HG02571 (cell line): ENCODE measurements at regions not wholly inside any gene's neighbourhood (a gene's known extent, or its start where the extent isn't known, plus 50 kb on each side); places are given as distances from the start of the nearest gene placed in this dataset.
"Not testable (repeated sequence)": the region's sequence is repeated elsewhere in the genome, so short reads cannot be mapped to it uniquely, and the experiment has no call there.

Experiments used
- ATAC-seq: cut with Tn5 transposase; IDR thresholded peaks from one replicate; pipeline ENCODE4 v1.9.1; 2021; ENCODE audit warnings: mild to moderate bottlenecking, moderate library complexity; ENCODE audit not compliant: unreplicated experiment

DNA sequence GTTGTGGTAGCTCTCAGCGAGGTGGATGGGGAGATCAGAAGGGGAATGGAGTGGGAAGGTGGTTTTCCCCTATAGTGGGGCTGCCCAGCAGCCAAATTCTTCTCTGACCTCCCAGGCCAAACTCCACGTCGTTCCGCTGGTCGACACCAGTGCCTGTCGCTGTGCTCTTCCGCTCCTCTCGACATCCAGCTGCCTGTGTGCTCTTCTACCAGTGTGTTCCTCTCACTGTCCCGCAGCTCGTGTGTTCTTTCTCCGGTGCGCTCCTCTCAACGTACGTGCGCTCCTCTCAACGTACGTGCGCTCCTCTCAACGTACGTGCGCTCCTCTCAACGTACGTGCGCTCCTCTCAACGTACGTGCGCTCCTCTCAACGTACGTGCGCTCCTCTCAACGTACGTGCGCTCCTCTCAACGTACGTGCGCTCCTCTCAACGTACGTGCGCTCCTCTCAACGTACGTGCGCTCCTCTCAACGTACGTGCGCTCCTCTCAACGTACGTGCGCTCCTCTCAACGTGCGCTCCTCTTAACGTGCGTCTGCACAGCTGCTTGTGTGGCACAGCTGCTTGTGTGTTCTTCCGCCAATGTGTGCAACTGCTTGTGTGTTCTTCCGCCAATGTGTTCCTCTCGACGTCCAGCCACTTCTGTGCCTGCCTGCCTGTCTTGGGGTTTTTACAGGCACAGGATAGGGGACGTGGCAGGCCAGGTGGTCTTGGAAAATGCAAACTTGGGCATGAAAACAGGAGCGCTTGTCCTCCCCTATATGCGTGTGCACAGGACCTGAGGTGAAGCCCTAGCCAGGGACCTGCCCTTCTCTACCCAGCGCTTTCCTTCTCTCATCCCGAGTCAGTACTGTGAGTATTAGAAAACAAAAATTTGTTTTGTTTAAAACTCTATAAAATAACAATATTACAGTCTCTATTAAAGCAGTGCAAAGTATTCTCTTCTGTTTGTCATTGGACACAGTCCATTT is 991.1 kb downstream of the GBE1 start:
- no peak for ATAC-seq

DNA sequence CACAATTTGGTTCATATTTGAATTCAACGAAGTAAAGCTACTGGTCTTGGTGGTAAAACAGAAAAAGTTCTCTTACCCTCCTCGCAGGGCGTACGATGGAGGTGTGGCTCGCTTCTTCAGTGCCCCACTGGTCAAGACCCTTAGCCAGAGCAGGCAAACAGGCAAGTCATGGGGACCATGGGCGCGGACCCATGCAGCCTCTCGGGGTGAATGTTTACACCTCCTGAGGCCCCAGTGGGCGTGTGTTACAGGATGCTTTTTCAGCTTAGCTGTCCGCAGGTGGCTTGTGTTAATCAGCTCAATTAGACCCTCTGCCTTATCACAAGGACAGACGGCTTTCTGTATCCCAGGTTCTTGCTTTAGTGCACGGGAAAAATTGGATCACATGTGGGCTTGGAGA is 991.8 kb downstream of the GBE1 start:
- no peak for ATAC-seq

DNA sequence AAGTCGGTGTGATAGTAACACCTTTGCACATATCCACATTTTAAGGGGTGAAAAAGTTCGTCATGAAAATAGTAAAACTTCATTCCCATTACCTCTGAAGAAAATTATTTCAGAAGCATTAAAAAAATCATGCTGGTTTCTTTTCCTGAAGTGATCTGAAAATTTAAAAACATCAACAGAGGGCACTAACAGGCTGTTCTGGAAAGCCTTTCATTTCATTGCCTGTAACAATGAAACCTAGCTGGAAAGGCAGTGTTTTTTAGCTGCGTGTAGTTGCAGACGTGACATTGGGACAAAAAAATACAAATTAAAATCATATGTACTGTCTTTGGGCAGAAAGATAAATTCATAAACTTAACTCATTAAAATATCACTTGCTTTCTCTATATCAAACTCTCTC is 993.8 kb downstream of the GBE1 start:
- no peak for ATAC-seq

DNA sequence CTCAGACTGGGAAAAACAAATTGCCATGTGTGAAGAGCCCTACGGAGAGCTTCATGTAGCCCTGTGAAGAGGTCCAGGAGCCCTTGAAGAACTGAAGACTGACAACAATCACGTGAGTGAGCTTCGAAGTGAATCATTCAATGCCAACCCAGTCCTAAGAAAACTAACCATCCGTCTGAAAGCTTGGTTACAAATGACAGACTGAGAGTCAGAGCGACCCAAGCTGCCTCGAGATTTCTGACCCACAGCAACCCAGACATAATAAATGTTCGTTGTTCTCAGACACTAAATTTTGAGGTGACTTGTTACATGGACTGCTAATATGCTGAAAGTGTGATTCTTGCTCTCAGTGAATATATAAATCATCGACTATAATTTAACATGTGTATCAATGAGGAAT is 987.2 kb upstream of the ROBO1 start:
- ATAC-seq, result no peak

DNA sequence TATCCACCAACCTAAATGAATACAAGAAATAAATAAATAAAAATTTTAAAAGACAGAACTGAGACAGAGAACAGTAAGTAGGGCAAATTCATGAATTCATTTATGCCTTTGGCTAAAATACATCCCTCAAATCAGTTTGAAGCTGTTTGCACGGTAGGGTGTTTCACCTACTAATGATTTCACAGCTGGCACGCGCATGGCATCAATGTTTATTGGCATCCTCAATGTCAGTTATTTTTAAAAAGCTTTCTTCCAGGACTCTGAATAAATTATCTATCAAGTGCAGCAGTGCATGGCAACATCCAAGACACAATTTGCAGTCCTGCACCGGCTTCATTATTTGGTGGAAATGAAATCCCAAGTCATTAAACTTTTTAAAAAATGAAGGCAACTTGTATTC is 985.2 kb upstream of the ROBO1 start:
- no peak for ATAC-seq

DNA sequence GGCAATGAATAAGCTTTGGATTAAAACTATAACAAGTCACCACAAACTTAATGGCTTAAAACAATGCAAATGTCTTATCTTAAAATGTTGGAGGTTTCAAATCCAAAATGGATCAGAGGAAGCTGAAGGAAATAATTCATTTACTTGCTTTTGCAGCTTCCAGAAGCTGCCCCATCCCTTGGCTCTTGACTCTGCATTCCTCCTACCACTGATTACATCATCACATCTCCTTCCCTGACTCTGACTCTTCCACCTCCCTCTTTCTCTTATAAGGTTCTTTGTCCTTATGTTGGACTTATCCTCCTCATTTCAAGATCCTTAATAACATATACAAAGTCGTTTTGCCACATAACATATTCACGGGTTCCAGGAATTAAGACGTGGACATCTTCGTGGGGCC is 982.8 kb upstream of the ROBO1 start:
- no peak for ATAC-seq

DNA sequence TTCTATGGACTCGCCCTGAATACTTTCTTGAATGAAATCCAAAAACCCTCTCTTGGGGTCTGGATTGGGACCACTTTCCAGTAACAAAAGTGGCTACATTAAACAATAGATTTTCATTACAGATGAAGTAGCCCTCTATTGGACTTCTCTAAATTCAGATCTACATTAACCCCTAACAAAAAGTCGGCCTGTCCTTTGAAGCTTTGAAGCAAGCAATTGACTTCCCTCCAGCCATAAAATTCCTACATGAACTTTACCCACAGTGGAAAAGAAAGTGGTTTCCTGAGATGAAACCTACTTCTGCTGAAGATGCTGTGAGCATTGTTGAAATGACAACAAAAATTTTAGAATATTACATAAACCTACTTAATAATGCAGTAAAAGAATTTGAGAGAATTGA is 967.1 kb upstream of the ROBO1 start:
- no peak for ATAC-seq

DNA sequence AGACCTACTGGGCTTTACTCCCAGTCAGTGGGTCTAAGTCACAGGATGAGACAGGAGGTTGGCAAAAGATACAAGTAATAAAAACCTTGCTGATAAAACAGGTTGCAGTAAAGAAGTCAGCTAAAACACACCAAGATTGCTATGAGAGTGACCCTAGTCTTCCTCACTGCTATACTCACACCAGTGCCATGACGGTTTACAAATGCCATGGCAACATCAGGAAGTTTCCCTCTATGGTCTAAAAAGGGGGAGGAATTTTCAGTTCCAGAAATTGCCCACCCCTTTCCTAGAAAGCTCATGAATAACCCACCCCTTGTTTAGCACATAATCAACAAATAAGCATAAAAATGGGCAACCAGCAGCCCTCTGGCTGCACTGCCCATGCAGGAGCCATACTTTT is 966.7 kb upstream of the ROBO1 start:
- no peak for ATAC-seq

DNA sequence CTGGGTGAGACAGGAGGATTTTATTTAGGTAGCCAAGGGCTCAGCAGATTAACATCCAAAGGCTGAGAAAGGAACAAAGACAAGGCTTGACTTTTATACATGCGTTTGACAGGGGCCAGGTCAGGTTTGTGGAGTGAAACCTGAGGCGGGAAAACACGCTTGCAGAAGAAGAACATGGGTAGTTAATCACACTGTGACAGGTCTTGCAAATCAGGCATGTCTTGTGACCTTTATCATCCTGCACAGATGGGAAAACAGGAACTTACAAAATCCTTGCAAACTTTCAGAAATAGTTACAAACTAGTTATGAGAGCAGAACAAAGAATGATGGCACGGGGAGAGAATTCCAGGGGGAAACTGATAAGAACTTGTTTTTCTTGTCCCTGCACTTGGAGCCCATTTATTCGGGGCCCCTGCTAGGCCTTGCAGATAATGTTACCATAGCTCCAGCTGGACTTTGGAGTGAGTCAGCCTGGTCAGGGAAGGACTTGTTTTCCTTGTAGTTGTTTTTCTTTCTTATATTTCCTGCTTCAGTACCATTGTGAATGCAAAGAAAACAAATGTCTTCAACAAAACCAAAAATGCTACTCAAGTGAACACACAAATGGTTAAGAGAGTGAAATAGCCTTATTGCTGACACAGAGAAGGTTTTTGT is 965.9 kb upstream of the ROBO1 start:
- no peak for ATAC-seq

DNA sequence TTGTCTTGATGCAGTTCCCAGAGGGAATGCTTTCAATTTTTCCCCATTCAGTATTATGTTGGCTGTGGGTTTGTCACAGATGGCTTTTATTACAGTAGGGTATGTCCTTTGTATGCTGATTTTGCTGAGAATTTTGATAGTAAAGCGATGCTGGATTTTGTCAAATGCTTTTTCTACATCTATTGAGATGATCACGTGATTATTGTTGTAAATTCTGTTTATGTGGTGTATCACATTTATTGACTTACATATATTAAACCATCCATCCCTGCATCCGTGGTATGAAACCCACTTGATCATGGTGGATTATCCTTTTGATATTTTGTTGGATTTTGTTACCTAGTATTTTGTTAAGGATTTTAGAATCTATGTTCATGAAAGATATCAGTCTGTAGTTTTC is 959.8 kb upstream of the ROBO1 start:
- ATAC-seq, result not testable (repeated sequence)

DNA sequence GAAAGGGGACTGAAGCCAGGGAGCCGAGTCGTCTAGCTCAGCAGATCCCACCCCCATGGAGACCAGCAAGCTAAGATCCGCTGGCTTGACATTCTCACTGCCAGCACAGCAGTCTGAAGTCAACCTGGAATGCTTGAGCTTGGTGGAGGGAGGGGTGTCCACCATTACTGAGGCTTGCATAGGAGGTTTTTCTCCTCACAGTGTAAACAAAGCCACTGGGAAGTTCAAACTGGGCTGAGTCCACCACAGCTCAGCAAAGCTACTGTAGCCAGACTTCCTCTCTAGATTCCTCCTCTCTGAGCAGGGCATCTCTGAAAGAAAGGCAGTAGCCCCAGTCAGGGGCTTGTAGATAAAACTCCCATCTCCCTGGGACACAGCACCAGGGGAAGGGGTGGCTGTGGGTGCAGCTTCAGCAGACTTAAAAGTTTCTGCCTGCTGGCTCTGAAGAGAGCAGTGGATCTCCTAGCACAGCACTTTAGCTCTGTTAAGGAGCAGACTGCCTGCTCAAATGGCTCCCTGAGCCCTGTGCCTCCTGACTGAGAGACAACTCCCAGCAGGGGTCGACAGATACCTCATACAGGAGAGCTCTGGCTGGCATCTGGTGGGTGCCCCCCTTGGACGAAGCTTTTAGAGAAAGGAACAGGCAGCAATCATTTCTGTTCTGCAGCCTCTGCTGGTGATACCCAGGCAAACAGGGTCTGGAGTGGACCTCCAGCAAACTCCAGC is 942.0 kb upstream of the ROBO1 start:
- ATAC-seq, result not testable (repeated sequence)

DNA sequence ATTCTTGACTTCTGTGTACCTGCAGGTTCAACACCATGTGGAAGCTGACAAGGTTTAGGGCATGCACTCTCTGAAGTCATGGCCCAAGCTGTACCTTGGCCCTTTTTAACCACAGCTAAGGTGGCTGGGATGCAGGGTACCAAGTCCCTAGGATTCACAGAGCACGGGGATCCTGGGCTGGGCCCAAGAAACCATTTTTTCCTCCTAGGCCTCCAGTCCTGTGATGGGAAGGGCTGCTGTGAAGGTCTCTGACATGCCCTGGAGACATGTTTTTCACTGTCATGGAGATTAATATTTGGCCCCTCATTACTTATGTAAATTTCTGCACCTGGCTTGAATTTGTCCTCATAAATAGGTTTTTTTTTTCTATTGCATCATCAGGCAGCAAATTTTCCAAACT is 937.5 kb upstream of the ROBO1 start:
- ATAC-seq, result no peak

DNA sequence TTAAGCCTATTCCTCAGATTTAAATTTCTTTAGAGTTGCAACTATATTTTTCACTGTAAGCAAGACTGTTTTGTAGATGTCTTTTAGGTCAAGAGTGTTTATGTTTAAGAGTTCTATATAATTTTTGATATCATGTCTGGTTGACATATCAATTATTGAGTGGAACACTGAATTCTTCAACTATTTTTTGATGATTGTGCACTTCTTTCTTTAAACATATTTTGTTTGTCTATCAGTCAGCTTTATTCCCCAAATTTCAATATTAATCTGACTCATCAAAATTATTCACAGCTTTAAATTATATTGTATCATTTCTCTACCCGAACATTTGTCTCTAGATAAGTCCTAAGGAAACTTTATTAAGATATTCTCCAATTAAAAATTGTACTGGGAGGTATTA is 933.6 kb upstream of the ROBO1 start:
- no peak for ATAC-seq

DNA sequence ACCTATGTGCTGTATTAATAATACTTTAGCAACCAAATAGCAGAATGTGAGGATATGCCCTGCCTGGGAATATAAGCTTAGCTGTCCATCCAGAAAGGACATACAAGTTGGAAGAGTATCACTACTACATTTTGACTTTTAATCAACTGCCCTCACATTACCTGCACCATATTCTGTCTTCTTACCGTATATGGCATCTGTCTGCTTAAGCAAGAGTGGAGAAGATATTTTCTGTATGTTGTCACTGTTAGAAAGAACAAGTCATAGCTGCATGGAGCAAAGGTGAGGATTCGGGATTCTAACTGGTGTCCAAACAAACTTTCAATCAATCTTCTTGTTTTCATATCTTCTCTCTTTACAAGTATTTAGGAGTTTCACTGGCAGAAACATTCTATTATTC is 929.5 kb upstream of the ROBO1 start:
- ATAC-seq, result no peak

DNA sequence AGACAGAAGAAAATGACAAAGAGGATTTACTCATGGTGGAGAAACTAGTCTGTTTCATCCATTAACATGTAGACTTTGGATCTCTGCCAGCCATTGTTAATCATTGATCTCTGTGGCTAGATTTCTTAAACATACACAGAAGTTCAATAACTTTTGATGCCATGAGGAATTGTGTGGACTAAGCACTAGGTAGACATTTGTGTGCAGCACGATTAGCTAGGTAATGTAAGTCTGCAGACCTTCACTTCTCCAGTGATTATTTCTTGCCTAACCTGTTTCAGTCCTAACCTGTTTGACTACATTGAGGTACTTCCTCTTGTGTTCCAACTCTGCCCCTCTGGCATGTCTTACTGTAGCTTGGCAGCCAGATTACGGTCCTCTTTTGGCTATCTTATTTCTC is 928.5 kb upstream of the ROBO1 start:
- no peak for ATAC-seq

DNA sequence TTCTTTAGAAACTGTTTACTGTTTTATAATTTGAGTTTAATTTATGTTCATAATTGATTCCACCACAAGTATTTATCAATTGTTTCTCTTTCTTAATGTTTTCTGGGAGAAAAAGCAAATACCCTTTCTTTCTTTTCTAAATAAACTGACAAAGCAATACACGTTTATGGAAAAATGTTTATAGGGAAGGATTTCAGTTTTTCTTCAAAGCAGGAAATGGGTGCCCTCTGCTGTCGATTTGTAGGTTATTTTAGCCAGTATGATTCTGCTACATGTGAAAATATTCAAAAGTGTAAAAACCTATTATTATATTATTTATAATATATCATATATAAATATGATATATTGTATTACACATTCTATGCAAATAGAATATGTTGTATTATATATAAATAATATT is 921.0 kb upstream of the ROBO1 start:
- ATAC-seq, result no peak

DNA sequence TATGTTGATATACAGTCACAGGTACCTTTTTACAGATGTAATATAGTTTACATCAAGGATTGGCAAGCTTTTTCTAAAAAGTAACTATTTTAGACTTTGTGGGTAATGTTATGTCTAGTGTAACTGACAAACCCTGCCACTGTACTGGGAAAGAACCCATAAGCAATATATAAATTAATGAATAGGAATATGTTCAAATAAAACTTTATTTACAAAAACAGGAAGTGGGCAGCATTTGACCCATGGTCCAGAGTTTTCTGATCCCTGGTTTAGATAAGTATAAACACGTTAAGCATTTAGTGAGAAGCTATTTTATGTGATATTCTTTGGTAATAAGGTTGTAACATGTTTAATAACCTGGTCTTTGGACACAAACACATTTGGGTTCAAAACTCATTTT is 915.2 kb upstream of the ROBO1 start:
- no peak for ATAC-seq

DNA sequence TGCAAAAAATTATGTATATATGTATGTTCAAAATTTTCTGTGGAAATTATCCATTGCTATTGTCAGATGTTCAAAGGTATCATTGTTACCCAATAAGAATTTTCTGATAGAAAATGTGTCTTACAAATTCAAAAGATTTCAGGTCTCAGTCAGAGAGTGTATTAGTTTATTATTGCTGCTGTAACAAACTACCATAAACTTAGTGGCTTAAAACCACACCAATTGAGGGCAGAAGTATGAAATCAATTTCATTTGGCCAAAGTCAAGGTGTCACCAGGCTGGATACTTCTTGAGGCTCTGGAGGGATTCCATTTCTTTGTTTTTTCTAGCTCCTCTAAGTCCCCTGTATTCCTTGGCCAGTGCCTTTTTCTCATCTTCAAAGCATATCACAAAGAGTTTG is 914.4 kb upstream of the ROBO1 start:
- no peak for ATAC-seq

DNA sequence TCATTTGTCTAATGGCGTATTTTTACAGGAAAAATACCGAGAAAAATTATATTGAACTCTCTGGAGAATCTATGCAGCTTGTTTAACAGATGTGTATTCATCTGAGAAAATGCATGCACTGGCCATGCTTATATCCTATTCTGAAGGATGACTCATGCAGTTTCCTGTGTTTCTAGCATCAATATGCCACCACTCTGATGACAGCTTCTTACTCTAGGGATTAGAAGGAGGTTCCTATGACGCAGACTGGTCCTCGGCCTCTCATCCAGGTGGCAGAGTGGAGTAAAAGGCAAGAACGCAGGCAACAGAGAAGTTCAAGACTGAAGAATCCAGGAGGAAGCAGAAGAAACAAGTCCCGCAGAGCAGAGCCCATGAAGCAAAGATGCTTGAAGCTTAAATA is 910.0 kb upstream of the ROBO1 start:
- no peak for ATAC-seq

DNA sequence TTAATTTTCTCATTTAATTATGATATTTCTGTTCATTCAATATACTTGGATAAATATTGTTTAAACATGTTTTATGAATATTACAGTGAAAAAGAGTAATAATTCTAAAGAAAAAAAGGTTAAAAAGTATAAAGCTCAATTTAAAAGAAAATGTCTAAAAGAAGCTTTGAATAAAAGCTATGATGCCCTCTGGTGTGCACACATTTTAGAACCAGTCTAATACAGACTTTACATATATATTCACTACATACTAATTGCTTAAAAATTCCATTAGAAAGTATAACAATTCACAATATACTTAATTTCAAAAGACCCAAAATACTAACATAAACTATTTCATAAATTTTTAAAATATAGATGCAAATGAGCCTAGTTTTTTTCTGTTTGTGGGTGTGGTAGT is 909.1 kb upstream of the ROBO1 start:
- ATAC-seq, result no peak

DNA sequence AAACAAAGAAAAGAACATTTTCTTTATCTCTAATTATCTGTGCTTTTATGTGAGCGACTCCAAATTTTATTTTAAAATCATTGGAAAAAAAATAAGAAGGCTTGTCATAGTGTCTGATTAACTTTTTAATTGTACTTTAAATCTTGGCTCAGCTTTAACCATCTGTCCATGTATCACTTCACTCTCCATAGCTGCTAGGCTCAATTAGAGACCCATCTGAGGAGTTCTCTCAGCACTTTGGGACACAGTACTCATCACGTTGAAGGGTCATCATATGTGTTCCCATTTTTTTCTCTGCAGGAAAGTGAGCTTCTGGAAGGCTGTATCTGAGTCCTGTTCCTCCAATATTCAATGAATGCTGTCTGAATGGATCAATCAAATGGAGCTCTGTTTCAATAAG is 908.5 kb upstream of the ROBO1 start:
- ATAC-seq, result no peak

DNA sequence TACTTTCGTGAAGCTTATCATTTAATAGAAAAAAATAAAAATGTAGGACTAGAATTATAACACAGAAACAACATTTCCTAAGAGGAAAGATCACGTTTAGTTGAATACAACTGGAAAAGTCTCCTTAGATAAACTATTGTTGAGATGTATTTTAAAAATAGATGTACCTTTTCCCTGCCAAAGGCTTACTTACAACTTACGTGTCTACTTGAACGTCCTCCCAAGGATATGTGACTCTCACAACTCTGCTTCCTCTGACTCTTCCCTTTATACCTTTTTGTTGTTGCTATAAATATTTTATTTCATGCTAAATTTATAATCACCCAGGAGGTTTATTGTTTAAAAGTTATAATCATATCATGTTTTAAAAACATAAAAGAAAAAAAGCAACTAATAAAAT is 908.0 kb upstream of the ROBO1 start:
- no peak for ATAC-seq
